DOHH2 (cell line): ENCODE measurements at regions not wholly inside any gene's neighbourhood (a gene's known extent, or its start where the extent isn't known, plus 50 kb on each side); places are given as distances from the start of the nearest gene placed in this dataset.
"Not testable (repeated sequence)": the region's sequence is repeated elsewhere in the genome, so short reads cannot be mapped to it uniquely, and the experiment has no call there.

Experiments
- EZH2phosphoT487 ChIP-seq: fragments of 200-600 bp; sonication (generic); IDR thresholded peaks from 2 replicates; pipeline ENCODE4 v1.6.1; 2017; ENCODE audit warnings: borderline replicate concordance, mild to moderate bottlenecking, antibody characterized with exemption, low read length, moderate library complexity, mixed read lengths
- TF ChIP-seq, protein P1 (sequence below): fragments of 200-600 bp; sonication (generic); IDR thresholded peaks from one replicate; pipeline ENCODE4 v1.5.1; 2014; ENCODE audit warnings: antibody characterized with exemption, mild to moderate bottlenecking, low read depth, low read length; ENCODE audit not compliant: poor library complexity, severe bottlenecking

DNA sequence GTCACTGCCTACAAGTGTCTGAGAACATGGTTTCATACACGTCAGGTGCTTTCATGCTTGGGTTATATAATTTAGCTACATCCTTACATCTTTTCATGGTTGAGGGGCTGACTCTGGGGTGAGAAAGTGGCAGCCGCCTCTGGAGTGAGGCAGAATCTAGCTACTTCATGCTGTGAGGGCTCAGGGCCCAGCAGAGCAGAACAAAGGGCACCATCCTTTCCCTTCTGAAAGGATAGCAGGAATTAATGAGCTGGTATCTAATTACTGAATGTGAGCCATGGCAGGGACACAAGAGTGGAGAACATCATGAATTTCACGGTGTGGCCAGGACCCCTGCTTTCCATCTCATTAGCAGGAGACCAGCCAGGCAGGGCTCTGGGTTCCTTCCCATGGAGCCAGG, 217.0 kb downstream of the ATP6V0E2 start:
- TF ChIP-seq, protein P1, sequence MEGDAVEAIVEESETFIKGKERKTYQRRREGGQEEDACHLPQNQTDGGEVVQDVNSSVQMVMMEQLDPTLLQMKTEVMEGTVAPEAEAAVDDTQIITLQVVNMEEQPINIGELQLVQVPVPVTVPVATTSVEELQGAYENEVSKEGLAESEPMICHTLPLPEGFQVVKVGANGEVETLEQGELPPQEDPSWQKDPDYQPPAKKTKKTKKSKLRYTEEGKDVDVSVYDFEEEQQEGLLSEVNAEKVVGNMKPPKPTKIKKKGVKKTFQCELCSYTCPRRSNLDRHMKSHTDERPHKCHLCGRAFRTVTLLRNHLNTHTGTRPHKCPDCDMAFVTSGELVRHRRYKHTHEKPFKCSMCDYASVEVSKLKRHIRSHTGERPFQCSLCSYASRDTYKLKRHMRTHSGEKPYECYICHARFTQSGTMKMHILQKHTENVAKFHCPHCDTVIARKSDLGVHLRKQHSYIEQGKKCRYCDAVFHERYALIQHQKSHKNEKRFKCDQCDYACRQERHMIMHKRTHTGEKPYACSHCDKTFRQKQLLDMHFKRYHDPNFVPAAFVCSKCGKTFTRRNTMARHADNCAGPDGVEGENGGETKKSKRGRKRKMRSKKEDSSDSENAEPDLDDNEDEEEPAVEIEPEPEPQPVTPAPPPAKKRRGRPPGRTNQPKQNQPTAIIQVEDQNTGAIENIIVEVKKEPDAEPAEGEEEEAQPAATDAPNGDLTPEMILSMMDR = not testable (repeated sequence)
- not testable (repeated sequence) for TF ChIP-seq EZH2phosphoT487
